ENCODE measurements at regions not wholly inside any gene's neighbourhood (a gene's known extent, or its start where the extent isn't known, plus 50 kb on each side); places are given as distances from the start of the nearest gene placed in this dataset.

GRCh38 chr1:87739141-87739540 lies 410.5 kb downstream of the LMO4 start:
- Histone ChIP-seq H3K9me3 (ENCODE audit: control insufficient read depth, insufficient read depth, low read depth, low read length) (no peaks in the 10 kb centered on the region), H2AFZ (ENCODE audit: low read length) (no peak overlapping the region)

GRCh38 chr1:87739704-87740103 lies 411.0 kb downstream of the LMO4 start:
- Histone ChIP-seq H3K9me3 (ENCODE audit: control insufficient read depth, insufficient read depth, low read depth, low read length) (no peaks in the 10 kb centered on the region), H3K27me3 (ENCODE audit: control insufficient read depth, insufficient read depth, low read length) (no peaks in the 10 kb centered on the region), H3K4me2 (ENCODE audit: extremely low read depth, insufficient read depth, low read length) (no peak overlapping the region), H4K20me1 (ENCODE audit: control insufficient read depth, extremely low read depth, insufficient read depth, low read length) (no peaks in the 10 kb centered on the region), H3K36me3 (ENCODE audit: control insufficient read depth, insufficient read depth, low read length) (no peaks in the 10 kb centered on the region), H3K79me2 (ENCODE audit: control insufficient read depth, insufficient read depth, low read length) (no peaks in the 10 kb centered on the region), H3K9ac (ENCODE audit: insufficient read depth, low read length) (no peak overlapping the region), H3K27ac (ENCODE audit: insufficient read depth, low read length) (no peak overlapping the region), H3K4me3 (replicated peaks in 1 of 4; ENCODE audit: control extremely low read depth in 1 of 4, insufficient read depth in 1 of 4, low read depth in 3 of 4, low read length in 4 of 4) (no peak overlapping the region), H2AFZ (ENCODE audit: low read length) (no peak overlapping the region), H3K4me1 (ENCODE audit: control insufficient read depth, extremely low read depth, insufficient read depth, low read length) (no peaks in the 10 kb centered on the region)
- TF ChIP-seq CTCF (conservative IDR thresholded peaks at IDR 0.05 in 1 of 2, IDR thresholded peaks at IDR 0.05 in 1 of 2; ENCODE audit: low read depth in 1 of 2, low read length in 2 of 2): no peak
- TF ChIP-seq EZH2 (IDR thresholded peaks at IDR 0.05; ENCODE audit: low read length, missing control alignments): no peak
- DNase-seq (ENCODE audit: low read depth in 2 of 2): no peak

More at GRCh38 chr1:87739141-87739540, 410.5 kb downstream of the LMO4 start:
- no peak for TF ChIP-seq EZH2 (IDR thresholded peaks at IDR 0.05; ENCODE audit: low read length, missing control alignments)
- TF ChIP-seq CTCF (conservative IDR thresholded peaks at IDR 0.05 in 1 of 2, IDR thresholded peaks at IDR 0.05 in 1 of 2; ENCODE audit: low read depth in 1 of 2, low read length in 2 of 2): no peak
- Histone ChIP-seq H3K27ac (ENCODE audit: insufficient read depth, low read length) (no peak overlapping the region), H3K4me1 (ENCODE audit: control insufficient read depth, extremely low read depth, insufficient read depth, low read length) (no peaks in the 10 kb centered on the region), H3K9ac (ENCODE audit: insufficient read depth, low read length) (no peak overlapping the region), H3K79me2 (ENCODE audit: control insufficient read depth, insufficient read depth, low read length) (no peaks in the 10 kb centered on the region), H3K4me3 (replicated peaks in 1 of 4; ENCODE audit: control extremely low read depth in 1 of 4, insufficient read depth in 1 of 4, low read depth in 3 of 4, low read length in 4 of 4) (no peak overlapping the region), H3K36me3 (ENCODE audit: control insufficient read depth, insufficient read depth, low read length) (no peaks in the 10 kb centered on the region), H4K20me1 (ENCODE audit: control insufficient read depth, extremely low read depth, insufficient read depth, low read length) (no peaks in the 10 kb centered on the region), H3K4me2 (ENCODE audit: extremely low read depth, insufficient read depth, low read length) (no peak overlapping the region), H3K27me3 (ENCODE audit: control insufficient read depth, insufficient read depth, low read length) (no peaks in the 10 kb centered on the region)
- DNase-seq (ENCODE audit: low read depth in 2 of 2): no peak

- no peak overlapping the region for H3K9ac ChIP-seq (ENCODE audit: insufficient read depth, low read length)
- H3K4me3 ChIP-seq (replicated peaks in 1 of 4; ENCODE audit: control extremely low read depth in 1 of 4, insufficient read depth in 1 of 4, low read depth in 3 of 4, low read length in 4 of 4): no peak overlapping the region
- H3K36me3 ChIP-seq (ENCODE audit: control insufficient read depth, insufficient read depth, low read length): no peaks in the 10 kb centered on the region
- no peak for DNase-seq (ENCODE audit: low read depth in 2 of 2)
- no peaks in the 10 kb centered on the region for H4K20me1 ChIP-seq (ENCODE audit: control insufficient read depth, extremely low read depth, insufficient read depth, low read length)
- H3K79me2 ChIP-seq (ENCODE audit: control insufficient read depth, insufficient read depth, low read length): no peaks in the 10 kb centered on the region
- TF ChIP-seq CTCF (conservative IDR thresholded peaks at IDR 0.05 in 1 of 2, IDR thresholded peaks at IDR 0.05 in 1 of 2; ENCODE audit: low read depth in 1 of 2, low read length in 2 of 2) (no peak), EZH2 (IDR thresholded peaks at IDR 0.05; ENCODE audit: low read length, missing control alignments) (no peak)
- no peaks in the 10 kb centered on the region for H3K4me1 ChIP-seq (ENCODE audit: control insufficient read depth, extremely low read depth, insufficient read depth, low read length)
- H3K9me3 ChIP-seq (ENCODE audit: control insufficient read depth, insufficient read depth, low read depth, low read length): no peaks in the 10 kb centered on the region
- no peak overlapping the region for H2AFZ ChIP-seq (ENCODE audit: low read length)
- H3K27me3 ChIP-seq (ENCODE audit: control insufficient read depth, insufficient read depth, low read length): no peaks in the 10 kb centered on the region
- no peak overlapping the region for H3K27ac ChIP-seq (ENCODE audit: insufficient read depth, low read length)
- no peak overlapping the region for H3K4me2 ChIP-seq (ENCODE audit: extremely low read depth, insufficient read depth, low read length)
Measured at GRCh38 chr1:87743256-87743655, 414.6 kb downstream of the LMO4 start.

Data from fibroblast of lung (primary cell).